WTC11 (cell line): ENCODE measurements at regions not wholly inside any gene's neighbourhood (a gene's known extent, or its start where the extent isn't known, plus 50 kb on each side); places are given as distances from the start of the nearest gene placed in this dataset.

Experiments
- CBFB ChIP-seq: sonication (generic); formaldehyde crosslinking; IDR thresholded peaks from 2 replicates; pipeline ENCODE4 v1.8.1; 2022; ENCODE audit warnings: mild to moderate bottlenecking, low read depth, missing genetic modification reagents
- CREB1 ChIP-seq: sonication (generic); formaldehyde crosslinking; IDR thresholded peaks from 2 replicates; pipeline ENCODE4 v1.8.0; 2023; ENCODE audit warnings: mild to moderate bottlenecking, missing genetic modification reagents
- ESRRA ChIP-seq: sonication (generic); formaldehyde crosslinking; IDR thresholded peaks from 2 replicates; pipeline ENCODE4 v1.8.1; 2022; ENCODE audit warnings: mild to moderate bottlenecking, missing genetic modification reagents, borderline replicate concordance
- GABPB1 ChIP-seq: sonication (generic); formaldehyde crosslinking; IDR thresholded peaks from 2 replicates; pipeline ENCODE4 v1.8.1; 2023; ENCODE audit warnings: mild to moderate bottlenecking, missing genetic modification reagents
- JUN ChIP-seq: sonication (generic); formaldehyde crosslinking; IDR thresholded peaks from 2 replicates; pipeline ENCODE4 v1.8.0; 2023; ENCODE audit warnings: mild to moderate bottlenecking, missing genetic modification reagents
- TF ChIP-seq, protein P1 (sequence below): fragments of 200-600 bp; IDR thresholded peaks from 2 replicates; pipeline ENCODE4 v1.8.0; 2022; ENCODE audit warnings: antibody characterized with exemption
- TF ChIP-seq, protein P2 (sequence below): sonication (generic); formaldehyde crosslinking; IDR thresholded peaks from 2 replicates; pipeline ENCODE4 v1.8.0; 2023; ENCODE audit warnings: missing genetic modification reagents

DNA sequence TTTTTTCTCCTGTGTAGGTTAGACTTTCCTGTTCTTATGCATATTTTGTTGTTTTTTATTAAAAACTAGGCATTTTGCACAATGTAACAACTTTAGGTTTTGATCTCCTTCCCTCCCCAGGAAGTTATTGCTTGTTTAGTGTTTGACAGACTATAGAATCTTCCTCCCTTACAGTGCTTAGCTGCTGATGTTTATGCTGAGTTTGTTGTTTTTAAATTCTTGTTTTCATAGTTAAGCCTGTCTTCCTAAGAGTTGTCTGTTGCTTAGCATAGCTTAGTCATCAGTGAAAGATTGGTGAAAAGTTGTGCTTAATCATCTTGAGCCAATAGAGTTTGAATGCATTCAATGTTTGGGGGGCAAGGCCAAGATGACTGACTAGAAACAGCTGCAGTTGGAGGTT, 157.5 kb downstream of the NKX6-1 start:
- TF ChIP-seq, protein P1, sequence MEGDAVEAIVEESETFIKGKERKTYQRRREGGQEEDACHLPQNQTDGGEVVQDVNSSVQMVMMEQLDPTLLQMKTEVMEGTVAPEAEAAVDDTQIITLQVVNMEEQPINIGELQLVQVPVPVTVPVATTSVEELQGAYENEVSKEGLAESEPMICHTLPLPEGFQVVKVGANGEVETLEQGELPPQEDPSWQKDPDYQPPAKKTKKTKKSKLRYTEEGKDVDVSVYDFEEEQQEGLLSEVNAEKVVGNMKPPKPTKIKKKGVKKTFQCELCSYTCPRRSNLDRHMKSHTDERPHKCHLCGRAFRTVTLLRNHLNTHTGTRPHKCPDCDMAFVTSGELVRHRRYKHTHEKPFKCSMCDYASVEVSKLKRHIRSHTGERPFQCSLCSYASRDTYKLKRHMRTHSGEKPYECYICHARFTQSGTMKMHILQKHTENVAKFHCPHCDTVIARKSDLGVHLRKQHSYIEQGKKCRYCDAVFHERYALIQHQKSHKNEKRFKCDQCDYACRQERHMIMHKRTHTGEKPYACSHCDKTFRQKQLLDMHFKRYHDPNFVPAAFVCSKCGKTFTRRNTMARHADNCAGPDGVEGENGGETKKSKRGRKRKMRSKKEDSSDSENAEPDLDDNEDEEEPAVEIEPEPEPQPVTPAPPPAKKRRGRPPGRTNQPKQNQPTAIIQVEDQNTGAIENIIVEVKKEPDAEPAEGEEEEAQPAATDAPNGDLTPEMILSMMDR: no peak
- TF ChIP-seq ESRRA (CRISPR knock-in tag): no peak
- TF ChIP-seq CBFB (CRISPR knock-in tag): no peak
- TF ChIP-seq JUN (CRISPR knock-in tag): no peak
- TF ChIP-seq, protein P2, sequence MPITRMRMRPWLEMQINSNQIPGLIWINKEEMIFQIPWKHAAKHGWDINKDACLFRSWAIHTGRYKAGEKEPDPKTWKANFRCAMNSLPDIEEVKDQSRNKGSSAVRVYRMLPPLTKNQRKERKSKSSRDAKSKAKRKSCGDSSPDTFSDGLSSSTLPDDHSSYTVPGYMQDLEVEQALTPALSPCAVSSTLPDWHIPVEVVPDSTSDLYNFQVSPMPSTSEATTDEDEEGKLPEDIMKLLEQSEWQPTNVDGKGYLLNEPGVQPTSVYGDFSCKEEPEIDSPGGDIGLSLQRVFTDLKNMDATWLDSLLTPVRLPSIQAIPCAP (CRISPR knock-in tag): no peak
- no peak for TF ChIP-seq GABPB1 (CRISPR knock-in tag)
- no peak for TF ChIP-seq CREB1
